ENCODE measurements at regions not wholly inside any gene's neighbourhood (a gene's known extent, or its start where the extent isn't known, plus 50 kb on each side); places are given as distances from the start of the nearest gene placed in this dataset.
"Not testable (repeated sequence)": the region's sequence is repeated elsewhere in the genome, so short reads cannot be mapped to it uniquely, and the experiment has no call there.

DNA sequence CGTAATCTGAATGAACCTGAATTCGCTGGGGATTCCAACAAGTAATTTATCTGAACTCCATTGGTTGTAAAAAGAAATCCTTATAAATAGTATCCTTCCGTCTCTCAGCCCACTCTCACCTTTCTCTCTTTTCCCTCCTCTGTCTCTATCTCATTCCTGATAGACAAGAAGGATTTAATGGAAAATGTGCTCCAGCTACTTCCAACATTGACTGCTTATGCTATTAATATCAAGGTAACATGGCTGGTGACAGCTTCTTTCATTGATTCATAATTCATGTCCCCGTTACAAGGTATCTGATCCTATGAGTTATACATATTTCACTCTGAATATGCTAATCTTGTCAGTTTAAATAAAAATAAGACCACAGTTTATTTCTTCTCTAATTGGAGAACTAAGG lies 326.8 kb downstream of the RASEF start:
- no peak for DNase-seq

DNA sequence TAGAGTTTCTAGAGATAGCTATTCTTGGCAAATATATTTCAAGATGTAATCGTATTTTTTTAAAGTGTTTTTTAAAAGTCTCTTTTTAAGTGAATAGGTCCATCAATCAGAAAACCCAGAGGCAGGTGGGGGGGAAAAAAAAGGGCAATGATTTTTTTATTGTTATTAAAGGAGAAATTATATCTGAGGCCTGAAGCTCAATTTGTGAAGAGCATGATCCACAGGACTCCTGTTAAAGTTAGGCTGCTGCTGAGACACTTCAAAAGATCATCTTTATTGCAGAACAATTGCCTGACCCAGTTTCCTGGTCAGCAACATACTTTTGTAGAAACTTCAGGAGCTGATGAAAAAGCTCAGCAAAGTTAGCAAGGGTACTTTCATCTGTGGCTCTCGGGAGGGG lies 326.2 kb downstream of the RASEF start:
- no peak for DNase-seq

DNA sequence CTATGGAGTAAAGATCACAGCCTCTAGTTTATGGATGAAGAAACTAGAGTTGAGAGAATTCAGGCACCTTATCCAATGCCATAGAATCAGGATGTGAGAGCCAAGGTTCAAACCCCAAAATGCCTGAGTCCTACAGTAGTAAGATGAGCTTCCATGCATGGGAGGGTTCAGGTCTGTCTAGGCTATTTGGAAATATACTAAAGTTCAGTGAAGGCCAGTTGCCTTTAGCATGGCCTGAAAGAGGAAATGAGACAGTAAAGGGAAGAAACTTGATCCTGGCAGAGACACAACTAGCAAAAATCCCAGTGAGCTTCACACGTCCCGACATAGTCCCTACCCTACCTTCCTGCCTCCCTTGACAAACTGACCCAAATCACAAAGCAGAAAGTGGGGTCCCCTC lies 317.0 kb downstream of the RASEF start:
- DNase-seq, result peak in 3 of 4 experiments; percentile 8 to 31 (median 21)

DNA sequence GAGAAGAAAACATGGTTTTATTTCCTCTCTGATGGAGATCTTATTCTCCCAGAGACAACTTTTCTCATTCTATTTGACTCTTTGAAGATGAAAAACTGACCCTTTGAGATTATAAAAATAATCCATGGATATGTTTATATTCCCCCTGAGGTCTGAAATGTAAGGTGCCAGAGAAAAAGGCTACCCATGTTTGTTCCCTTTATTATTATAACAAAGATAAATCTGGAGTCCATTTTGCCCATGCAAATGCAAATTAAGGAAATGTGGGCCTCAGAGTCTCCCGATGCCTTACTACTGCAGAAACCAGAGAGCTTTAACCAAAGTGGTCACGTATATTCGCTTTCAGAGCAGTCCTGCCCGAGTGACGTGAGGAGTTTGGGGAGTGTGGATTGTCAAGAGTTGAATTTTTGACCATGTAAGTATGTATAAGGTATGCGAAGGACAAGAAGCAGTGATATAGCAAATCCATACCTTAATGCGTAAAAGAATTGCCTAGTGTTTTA lies 312.5 kb downstream of the RASEF start:
- DNase-seq, result no peak

DNA sequence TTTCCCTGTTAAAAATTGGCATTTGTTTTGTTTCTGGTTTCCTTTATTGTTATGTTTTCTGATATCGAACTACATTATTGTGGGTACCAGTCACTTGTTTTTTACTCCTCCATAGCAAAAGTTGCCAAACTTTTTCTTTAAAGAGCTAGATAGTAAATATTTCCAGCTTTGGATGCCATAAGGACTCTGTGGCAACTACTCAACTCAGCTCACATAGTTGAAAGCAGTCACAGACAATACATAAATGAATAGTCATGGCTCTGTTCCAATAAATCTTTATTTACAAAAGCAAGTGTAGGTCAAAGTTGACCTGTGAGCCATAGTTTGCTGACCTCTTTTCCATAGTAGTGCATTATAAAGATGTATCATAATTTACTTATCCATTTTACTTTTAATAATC lies 305.0 kb downstream of the RASEF start:
- DNase-seq, result no peak

DNA sequence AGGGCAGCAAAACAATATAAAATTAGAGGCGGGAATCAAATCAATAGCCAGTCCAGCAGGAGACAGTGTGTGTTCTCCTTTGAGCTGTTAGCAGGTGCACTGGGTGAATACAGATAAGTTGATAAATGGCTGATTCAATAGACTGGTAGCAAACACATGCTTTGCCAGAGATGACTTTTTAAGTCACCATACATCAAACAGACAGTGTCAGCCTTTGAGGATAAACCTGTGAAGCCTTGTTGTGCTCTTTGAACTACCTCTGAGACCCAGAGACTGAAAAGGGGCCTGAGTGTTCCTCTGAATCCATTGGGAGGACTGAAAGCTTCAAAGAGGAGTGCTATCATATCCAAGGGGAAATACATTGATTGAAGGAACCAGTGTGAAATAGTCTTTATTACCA lies 301.9 kb downstream of the RASEF start:
- DNase-seq, result no peak

DNA sequence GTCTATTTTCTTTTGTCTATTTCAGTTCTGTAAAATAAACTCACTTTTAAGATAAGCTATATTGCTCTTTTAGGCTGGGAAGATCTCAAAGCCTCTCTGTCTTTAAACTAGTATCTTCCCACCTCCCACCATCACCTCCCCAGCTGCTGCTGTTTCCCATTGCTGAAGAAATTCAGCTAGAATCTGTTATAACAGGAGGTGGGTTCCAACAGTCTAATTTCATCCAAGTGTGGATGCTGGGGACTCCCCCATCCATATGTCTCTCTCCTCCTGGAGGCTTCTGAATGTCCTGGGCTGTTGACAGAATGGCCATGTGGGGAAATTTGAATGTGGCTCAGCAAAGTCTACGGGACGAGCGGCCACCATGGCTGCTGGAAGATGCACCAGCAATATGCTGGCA lies 301.0 kb downstream of the RASEF start:
- no peak for DNase-seq

DNA sequence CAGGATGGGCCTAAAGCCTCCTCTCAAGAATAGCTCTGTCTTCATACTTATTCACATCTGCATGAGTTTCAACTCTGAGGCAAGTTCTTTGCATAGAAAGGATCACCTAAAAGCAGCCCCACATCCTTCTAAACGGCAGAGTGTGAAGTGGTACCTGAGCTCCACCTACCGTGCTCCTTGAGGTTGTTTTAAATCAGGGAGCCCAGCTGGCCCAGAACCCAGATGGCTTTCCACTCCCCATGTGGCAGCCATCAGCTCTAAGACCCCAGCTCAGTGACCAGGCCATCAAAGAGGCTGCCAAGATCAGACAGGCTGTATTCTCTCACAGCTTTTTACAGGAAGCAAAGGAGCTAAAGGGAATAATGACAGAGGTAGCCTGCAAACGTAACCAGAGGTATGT lies 299.3 kb downstream of the RASEF start:
- peak in 1 of 4 experiments; percentile 3 for DNase-seq

DNA sequence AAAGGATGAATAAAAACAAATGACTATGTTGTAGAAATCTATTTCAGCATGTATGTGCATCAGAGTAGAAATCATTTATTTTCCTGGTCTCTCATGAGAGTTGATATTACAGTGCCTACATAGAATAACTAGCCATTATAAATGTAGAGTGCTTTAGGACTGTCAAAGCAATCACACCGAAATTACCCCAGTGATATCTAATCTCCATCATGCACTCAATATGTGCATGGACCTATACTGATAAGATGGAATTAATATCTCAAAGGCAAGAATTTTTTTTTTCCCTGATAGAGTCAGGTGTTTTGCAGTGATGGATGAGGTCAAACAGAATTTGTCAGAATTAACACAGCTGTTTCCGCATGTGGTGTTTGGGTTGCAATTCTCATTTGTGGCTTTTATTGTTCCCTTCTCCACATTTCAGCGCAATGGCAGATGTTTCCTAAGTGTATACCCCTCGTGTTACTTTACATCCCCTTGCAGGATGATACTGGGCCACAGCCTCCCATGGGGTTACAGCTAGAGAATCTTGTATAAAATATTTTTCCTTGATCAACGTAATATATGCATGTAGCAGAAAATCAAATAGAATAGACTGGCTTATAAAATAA lies 298.8 kb downstream of the RASEF start:
- DNase-seq, result no peak

DNA sequence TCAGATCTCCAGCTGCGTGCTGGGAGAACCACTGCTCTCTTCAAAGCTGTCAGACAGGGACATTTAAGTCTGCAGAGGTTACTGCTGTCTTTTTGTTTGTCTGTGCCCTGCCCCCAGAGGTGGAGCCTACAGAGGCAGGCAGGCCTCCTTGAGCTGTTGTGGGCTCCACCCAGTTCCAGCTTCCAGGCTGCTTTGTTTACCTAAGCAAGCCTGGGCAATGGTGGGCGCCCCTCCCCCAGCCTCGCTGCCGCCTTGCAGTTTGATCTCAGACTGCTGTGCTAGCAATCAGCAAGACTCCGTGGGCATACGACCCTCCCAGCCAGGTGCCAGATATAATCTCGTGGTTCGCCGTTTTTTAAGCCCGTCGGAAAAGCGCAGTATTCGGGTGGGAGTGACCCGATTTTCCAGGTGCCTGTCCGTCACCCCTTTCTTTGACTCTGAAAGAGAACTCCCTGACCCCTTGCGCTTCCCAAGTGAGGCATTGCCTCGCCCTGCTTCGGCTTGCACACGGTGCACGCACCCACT lies 288.2 kb downstream of the RASEF start:
- not testable (repeated sequence) for DNase-seq

DNA sequence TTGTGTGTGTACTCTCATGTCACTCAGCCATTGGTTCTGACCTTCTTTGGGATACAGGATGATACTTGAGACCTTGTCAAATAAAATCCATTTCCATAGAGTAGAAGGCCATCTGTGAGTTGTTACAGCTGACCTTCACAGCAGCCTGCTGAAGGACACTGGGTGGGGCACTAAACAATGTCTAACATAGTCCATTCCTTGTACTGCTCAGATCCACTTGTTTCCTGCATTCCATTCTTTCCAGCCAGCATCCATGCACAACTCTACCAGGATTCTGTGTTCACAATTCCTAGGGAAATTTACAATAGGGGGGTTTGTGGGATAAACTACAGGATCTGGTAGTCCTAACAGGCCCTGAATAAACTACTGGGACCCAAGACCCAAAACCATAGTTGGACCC lies 286.4 kb downstream of the RASEF start:
- no peak for DNase-seq

DNA sequence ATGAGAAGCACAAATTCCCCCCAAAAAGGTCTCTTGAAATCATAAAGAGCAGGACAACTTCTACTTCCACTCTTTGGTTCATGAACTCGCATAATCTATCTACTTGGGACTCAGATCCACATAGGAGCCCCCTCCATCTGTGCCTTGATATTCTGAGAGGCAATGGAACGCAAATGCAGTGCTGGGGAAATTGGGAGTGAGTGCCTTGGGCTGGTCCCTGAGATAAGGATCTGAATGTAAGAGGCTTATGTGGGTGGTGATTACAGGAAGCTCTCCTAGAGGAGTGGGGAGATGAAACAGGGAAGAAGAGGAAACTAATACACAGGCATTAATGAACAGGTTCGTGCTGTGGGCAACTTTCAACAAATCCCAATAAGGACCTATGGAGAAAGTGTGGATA lies 285.6 kb downstream of the RASEF start:
- DNase-seq, result no peak

DNA sequence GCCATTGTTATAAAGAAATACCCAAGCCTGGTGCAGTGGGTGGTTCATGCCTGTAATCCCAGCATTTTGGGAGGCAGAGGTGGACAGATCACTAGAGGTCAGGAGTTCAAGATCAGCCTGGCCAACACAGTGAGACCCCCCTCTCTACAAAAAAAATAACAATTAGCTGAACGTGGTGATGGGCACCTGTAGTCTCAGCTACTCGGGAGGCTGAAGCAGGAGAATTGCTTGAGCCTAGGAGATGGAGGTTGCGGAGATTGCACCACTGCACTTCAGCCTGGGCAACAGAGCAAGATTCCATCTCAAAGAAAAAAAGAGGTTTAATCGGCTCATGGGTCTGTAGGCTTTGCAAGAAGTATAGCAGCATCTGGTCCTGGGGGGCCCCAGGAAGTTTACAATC lies 284.0 kb downstream of the RASEF start:
- not testable (repeated sequence) for DNase-seq

DNA sequence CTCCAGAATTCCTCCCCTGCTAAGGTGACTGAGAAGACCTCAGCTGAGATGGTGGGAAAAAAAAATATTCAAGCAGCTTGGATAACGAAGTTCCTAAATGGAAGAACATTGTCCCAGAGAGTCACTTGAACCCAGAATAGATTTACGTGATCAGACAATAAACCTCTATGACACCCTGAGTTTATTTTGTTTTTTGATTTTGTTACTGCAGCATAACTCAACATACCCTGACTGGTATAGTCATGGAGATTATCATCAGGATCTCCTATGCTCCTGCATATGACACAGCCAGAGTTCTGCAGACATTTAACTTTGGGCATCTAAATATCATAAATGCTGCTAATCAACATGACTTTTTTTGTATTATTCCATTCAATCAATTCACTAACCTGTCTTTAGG lies 282.9 kb downstream of the RASEF start:
- DNase-seq, result no peak

DNA sequence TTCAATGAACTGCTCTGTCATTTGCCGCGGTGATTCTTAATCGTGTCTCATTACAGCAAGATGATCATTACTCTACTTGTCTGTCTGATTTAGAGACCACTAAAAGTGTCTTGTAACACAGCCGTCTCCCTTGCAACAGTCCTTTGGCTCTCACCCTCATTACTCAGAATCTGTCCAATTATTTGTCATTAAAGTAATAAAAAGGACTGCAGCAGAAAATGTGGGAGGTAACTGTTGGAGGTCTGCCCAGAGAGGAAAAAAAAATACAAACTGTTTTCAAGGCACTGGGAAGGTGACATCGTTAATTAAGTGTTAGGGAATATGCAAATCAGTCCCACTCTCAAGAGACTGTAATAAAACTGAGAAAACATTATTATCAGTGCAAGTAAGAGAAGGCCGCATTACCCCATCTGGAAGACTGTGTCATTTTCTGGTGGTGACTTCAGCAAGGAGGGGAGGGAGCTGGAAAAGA lies 281.0 kb downstream of the RASEF start:
- DNase-seq, result no peak

DNA sequence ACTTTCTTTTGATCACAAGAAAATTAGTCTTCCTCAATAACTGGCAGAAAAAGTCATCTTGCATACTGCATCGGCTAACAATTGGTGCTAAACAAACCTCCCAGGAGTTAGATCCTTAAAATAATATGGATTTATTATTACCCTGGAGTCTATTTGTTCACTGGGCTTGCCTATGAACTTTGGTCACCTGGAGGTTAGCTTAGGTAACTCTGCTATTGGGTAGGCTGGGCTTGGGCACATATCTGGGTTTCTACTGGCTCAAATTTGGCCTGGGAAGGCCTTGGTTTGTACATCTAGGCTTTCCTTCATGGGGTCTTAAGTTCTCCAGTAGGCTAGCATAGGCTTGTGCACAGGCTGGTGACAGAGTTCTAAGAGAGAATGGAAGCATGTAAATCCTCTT lies 279.9 kb downstream of the RASEF start:
- DNase-seq, result no peak

DNA sequence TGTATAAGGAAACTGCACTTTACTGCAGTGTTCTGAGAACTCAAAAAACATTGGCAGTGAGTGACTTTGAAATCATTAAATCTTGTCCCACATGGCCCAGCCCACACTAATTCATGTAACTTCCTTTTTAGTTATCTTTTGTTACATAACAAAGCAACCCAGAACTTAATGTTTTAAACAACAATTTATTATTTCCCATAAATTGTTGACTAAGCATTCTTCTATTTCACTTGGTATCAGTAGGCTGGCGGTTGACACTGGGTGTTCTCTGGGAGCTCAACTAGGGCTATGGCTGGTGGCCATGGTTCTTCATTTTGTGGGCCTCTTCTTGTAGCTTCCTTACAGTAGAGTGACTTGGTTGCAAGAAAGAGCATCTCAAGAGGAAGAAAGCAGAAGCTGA lies 278.4 kb downstream of the RASEF start:
- peak in 2 of 4 experiments; percentile 5 to 15 for DNase-seq

DNA sequence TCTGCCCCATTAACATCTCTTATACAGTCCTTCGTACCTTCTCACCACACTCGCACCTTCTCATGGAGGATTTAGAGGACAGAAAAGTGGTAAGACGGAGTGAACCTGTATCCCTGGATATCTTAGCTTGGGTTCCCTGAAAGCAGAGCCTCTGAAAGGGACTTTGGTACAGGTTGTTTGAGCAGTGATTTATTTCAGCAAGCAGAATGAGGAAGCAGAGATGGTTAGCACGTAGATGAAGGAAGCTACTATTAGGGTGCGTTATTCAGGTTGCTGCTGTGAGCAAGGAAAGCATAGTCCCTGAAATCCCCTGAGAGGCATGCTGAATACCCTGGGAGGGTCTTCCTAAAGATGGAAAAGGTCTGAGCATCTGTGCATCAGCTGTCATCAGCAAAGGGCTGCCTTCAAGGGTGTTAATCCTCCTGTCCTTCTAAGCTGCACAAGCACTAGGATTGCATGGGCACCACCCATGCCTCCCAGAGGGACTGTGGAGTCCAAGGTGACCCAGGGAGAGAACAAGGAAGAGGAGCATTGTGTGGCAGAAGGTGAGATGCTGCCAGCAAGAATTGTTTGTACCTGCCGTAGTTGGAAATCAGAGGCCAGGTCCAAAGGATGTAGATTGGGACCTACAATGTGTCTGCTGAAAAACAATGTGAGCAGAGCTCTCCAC lies 273.7 kb downstream of the RASEF start:
- no peak for DNase-seq

DNA sequence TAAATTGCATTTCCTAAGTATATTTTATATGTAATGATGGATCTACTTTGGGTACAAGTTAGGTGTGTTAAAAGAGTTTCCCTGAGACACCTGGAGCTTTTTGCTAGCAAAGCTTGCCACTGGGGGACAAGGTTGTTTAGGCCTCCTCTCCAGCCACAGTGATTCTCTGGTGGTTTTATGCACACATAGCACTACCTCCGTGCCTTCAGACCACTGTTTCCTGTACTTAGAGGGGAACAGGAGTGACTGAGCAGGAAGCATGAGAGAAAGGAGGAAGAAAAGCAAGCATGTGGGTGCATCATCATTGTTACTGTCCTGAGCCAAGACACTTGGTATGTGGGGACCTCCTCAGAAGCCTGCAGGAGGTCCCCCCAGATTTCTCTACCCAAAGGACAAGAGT lies 272.1 kb downstream of the RASEF start:
- no peak for DNase-seq

DNA sequence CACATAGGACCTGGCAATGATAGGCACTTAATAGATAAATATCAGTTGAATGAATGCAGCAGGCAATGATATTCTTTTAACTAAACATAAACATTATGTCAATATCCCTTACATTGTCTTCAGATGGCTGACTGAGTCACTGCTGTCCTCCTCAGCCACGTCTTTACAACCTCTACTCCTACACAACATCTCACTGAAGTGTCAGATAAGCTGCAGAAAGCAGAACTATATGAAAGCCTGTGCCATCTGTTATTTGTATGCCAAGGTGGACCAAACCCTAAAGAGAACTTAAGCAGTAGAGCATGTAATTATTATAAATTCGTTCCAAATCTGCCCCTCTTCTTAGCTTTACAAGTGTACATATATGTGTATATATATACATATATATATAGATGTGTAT lies 271.2 kb downstream of the RASEF start:
- DNase-seq, result peak in 1 of 4 experiments; percentile 2

DNA sequence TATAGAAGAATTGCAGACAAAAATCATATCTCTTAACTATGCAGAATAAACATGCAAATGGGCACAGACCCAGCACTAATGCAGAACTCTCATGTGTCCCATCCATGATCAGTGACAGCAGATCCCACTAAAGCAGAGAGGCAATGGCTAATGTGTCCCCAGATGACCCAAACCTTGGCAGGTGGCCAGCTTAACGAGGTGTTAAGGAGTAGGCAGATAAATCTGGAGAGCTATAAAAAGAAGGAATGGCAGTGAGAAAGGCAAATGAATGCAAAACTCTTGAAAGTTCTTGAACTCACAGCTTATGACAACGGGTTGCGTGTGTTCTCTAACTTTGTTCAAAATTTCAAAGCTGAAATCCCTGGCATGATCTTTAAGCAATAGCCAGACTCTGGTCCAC lies 265.4 kb downstream of the RASEF start:
- DNase-seq, result no peak

DNA sequence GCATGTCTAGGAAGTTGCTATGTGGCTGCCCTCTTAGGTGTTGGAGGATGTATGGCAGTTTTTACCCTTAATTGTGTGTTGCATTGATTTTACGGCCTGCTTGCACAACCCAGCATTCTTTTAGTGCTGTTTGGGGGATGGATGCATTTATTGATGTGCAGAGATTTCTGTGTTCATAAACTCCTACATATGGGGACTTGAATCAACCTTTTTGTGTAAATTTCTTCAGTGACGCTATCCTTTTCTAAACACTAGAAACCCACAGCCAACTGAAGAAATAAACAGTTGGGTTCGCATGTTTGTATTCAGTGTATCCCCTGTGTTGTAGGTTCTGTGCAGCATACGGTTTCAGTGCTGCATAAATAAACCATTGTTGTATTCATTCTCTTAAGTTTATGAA lies 263.7 kb downstream of the RASEF start:
- DNase-seq, result no peak

DNA sequence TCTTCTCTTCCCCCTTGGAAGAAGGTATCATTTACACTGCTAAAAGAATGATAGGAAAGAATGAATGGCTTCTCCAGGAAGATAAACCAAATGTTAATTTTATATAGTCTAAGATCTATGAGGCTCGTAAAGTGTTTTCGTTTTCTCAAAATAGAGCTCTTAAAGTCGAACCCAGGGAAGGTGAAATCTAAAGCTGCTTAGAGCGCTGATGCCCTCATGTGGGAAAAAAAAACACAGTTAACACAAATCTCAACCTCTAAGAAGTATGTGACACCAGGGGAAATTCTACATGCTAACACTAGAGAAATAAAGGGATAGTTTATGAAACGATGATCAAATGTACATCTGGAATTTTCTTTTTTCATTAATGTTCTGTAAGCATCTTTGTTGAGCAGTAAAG lies 257.9 kb downstream of the RASEF start:
- no peak for DNase-seq

DNA sequence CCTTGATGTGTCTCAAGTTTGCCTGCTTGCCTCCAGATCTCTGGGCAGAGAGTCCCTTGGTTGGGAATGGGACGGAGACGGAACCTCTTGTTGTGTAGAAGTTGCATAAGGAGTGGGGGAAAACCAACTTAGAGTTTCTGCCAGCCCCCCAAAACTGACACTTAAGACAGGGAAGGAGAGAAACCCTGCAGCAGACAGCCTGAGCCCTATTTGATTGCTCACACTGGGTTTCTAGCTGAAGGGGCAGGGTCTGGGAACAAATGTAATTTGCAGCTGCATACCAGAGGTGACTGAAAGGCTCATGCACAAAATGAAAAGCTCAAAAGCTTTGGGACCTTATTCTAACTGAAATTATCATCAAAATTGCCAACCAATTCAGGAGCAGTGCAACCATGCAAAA lies 254.5 kb downstream of the RASEF start:
- DNase-seq, result no peak
